Pancreas (tissue), 10 donors: ENCODE measurements at regions not wholly inside any gene's neighbourhood (a gene's known extent, or its start where the extent isn't known, plus 50 kb on each side); places are given as distances from the start of the nearest gene placed in this dataset.

Experiments used
- ATAC-seq, 4 donors: fragments of 200-7000 bp; cut with Tn5 transposase; one replicate each; pipeline versions ENCODE4 v1.8.0 to v1.9.1; 2020; ENCODE audit warnings: mild to moderate bottlenecking in 4 of 4, moderate library complexity in 4 of 4
- DNase-seq, 6 donors: peaks; one replicate each; pipeline ENCODE4 v3.0.0-alpha.2; 2020
- FAIRE-seq: peaks from 2 replicates; lab custom pipeline; 2012; peaks lifted over from hg19 to GRCh38; lab: Jason Lieb, UNC
- H3K27ac ChIP-seq, 4 donors: fragments of 200-600 bp; sonication (generic); 1 replicate in 3 of 4; 2 replicates in 1 of 4; pipeline versions ENCODE4 v1.5.0 to v1.8.0; 2020
- H3K27me3 ChIP-seq, 4 donors: fragments of 200-600 bp; one replicate each; pipeline ENCODE4 v1.8.0; 2021
- H3K36me3 ChIP-seq, 3 donors: fragments of 200-600 bp; sonication (generic) in 1 of 3; one replicate each; pipeline versions ENCODE4 v1.5.0 to v1.8.0; 2020 to 2021
- H3K4me1 ChIP-seq, 3 donors: fragments of 200-600 bp; one replicate each; pipeline ENCODE4 v1.8.0; 2021
- H3K4me3 ChIP-seq, 4 donors: fragments of 200-600 bp; sonication (generic) in 2 of 4; one replicate each; pipeline versions ENCODE4 v1.5.0 to v1.8.0; 2020 to 2021
- H3K9me3 ChIP-seq, 4 donors: fragments of 200-600 bp; one replicate each; pipeline ENCODE4 v1.8.0; 2021
- CTCF ChIP-seq, 4 donors: fragments of 200-600 bp; sonication (generic) in 3 of 4; IDR thresholded peaks; one replicate each; pipeline versions ENCODE4 v1.5.0 to v1.8.0; 2021; ENCODE audit warnings: antibody characterized with exemption in 4 of 4
- WGBS, 2 donors: extraction: QIAGEN DNeasy Blood & Tissue Kit; methylation state at CpG; one replicate each; pipeline ENCODE4 v1.1.7; 2013; 5-methylcytosine and 5-hydroxymethylcytosine counted together
- intact Hi-C, 3 donors: fragments of 100-400 bp; cut with DNase I; formaldehyde crosslinking; loops; one replicate each; pipeline versions ENCODE4 v1.11.1 to v1.14.2; 2022
- donor health status: healthy with polysubstance abuse.
- donor health status: DM: no; HTN: no; CAD: no; lungs with moderate emphysema.
- donor health status: DM: no; HTN: no; CAD: no.
- donor health status: control.
- donor health status: control.
- donor health status: Bipolar disorder and iron deficiency.
- donor health status: DM: yes; HTN: yes; CAD: no.
- donor health status: DM: no; HTN: no; CAD: no.
- donor health status: DM: no; HTN: no; CAD: no.
- donor health status: DM: yes; HTN: yes; CAD: no.

- DNase-seq, result no peak
- 61 to 76% methylated on average over 4 of the region's 4 CpGs for WGBS, 2 donors
- TF ChIP-seq CTCF (IDR thresholded peaks at IDR 0.05), result no peak
- intact Hi-C loops, result no loop called here
- FAIRE-seq, result no peak
- no peak overlapping the region for H3K4me3 ChIP-seq
- H3K4me1 ChIP-seq, result no peaks in the 10 kb centered on the region
- no peak overlapping the region for H3K27ac ChIP-seq
- ATAC-seq, result no peak
- no peaks in the 10 kb centered on the region for H3K9me3 ChIP-seq
- no peaks in the 10 kb centered on the region for H3K36me3 ChIP-seq
- peaks cover 0 to 4% (median 0%) of the 10 kb centered on the region in 4 donors for H3K27me3 ChIP-seq
These were observed 505.9 kb downstream of the MED13L start for GRCh38 chr12:115771601-115772000.

- no peak overlapping the region for H3K4me3 ChIP-seq
- ATAC-seq (no peak), DNase-seq (no peak), FAIRE-seq (no peak)
- intact Hi-C loops, result no loop called here
- 19 to 23% methylated on average over 2 of the region's 2 CpGs for WGBS, 2 donors
- TF ChIP-seq CTCF (IDR thresholded peaks at IDR 0.05), result no peak
- H3K27ac ChIP-seq, result no peak overlapping the region
- peaks cover 0 to 5% (median 0%) of the 10 kb centered on the region in 4 donors for H3K27me3 ChIP-seq
- no peaks in the 10 kb centered on the region for H3K36me3 ChIP-seq
- H3K4me1 ChIP-seq, result no peaks in the 10 kb centered on the region
- H3K9me3 ChIP-seq, result no peaks in the 10 kb centered on the region
These were observed 506.4 kb downstream of the MED13L start for GRCh38 chr12:115771065-115771464.

- H3K27ac ChIP-seq, result no peak overlapping the region
- H3K9me3 ChIP-seq, result no peaks in the 10 kb centered on the region
- 10 to 15% methylated on average over 1 of the region's 1 CpG for WGBS, 2 donors
- peaks cover 0 to 5% (median 0%) of the 10 kb centered on the region in 4 donors for H3K27me3 ChIP-seq
- no peaks in the 10 kb centered on the region for H3K36me3 ChIP-seq
- no peak for TF ChIP-seq CTCF (IDR thresholded peaks at IDR 0.05)
- intact Hi-C loops, result no loop called here
- no peak for FAIRE-seq
- no peak overlapping the region for H3K4me3 ChIP-seq
- DNase-seq, result no peak
- no peaks in the 10 kb centered on the region for H3K4me1 ChIP-seq
- ATAC-seq, result no peak
These were observed 506.9 kb downstream of the MED13L start for GRCh38 chr12:115770643-115771042.

GRCh38 chr12:115767916-115768315, 509.6 kb downstream of the MED13L start:
- DNase-seq, result no peak
- Histone ChIP-seq H3K4me3 (no peak overlapping the region), H3K27me3 (peaks cover 0 to 5% (median 0%) of the 10 kb centered on the region in 4 donors), H3K4me1 (no peaks in the 10 kb centered on the region), H3K27ac (no peak overlapping the region), H3K9me3 (no peaks in the 10 kb centered on the region), H3K36me3 (no peaks in the 10 kb centered on the region)
- FAIRE-seq, result no peak
- intact Hi-C loops, result no loop called here
- 39 to 53% methylated on average over 5 of the region's 5 CpGs for WGBS, 2 donors
- no peak for ATAC-seq
- no peak for TF ChIP-seq CTCF (IDR thresholded peaks at IDR 0.05)

GRCh38 chr12:115763982-115764621, 513.4 kb downstream of the MED13L start:
- TF ChIP-seq CTCF (IDR thresholded peaks at IDR 0.05), result no peak
- no peak overlapping the region for H3K4me3 ChIP-seq
- H3K27ac ChIP-seq, result no peak overlapping the region
- no peaks in the 10 kb centered on the region for H3K36me3 ChIP-seq
- H3K4me1 ChIP-seq, result no peaks in the 10 kb centered on the region
- DNase-seq (no peak), ATAC-seq (no peak), FAIRE-seq (no peak)
- WGBS, 2 donors, result 15 to 23% methylated on average over 3 of the region's 3 CpGs
- intact Hi-C loops, result no loop called here
- no peaks in the 10 kb centered on the region for H3K9me3 ChIP-seq
- H3K27me3 ChIP-seq, result peaks cover 0 to 5% (median 0%) of the 10 kb centered on the region in 4 donors
